Cardiac fibroblast (primary cell): ENCODE measurements at regions not wholly inside any gene's neighbourhood (a gene's known extent, or its start where the extent isn't known, plus 50 kb on each side); places are given as distances from the start of the nearest gene placed in this dataset.
A peak's percentile ranks its signal among the peaks of the same experiment; 100 is the strongest.

ENCODE experiments used
- DNase-seq, 2 donors: peaks; one replicate each; pipeline versions ENCODE4 v3.0.0 to v3.0.0-alpha.2; 2010; ENCODE audit warnings: low read depth in 2 of 2
- H3K4me3 ChIP-seq, 2 donors: replicated peaks in 1 of 2; 1 replicate in 1 of 2; 2 replicates in 1 of 2; pipeline ENCODE4 v1.5.1; 2011; ENCODE audit warnings: low read depth in 2 of 2, low read length in 2 of 2, mild to moderate bottlenecking in 2 of 2, moderate library complexity in 1 of 2
- CTCF ChIP-seq: IDR thresholded peaks from one replicate; pipeline ENCODE4 v1.5.1; 2011; ENCODE audit warnings: low read depth, mild to moderate bottlenecking, low read length, inconsistent platforms

DNA sequence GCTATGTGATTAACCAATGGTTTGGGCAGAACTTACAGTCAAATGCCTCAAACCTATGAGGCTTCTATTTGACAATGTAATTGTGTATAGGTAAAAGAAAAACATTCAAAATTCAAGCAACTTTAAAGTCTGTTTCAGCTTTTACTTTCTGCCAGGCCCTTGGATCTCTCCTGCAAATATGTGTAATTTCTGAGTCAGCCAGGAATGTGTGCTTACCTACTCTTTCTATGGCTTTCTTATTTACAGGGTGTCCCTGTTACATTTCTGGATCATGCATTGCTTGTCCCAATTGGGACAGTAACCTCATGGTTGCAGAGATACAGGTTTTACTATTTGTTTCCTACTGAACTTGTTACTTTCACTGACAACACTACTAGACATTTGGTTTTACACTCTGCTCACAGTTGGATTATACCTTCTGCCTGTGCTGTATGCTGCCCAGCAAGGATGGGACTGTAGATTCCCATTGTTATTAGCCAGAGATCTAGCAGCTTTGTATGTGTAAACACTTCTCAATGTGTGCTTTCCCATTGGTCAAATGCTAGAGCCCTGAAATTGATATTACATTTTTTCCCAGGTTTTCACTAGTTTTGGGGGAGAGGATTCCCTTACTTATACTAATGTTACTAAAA lies 355.3 kb downstream of the ARL4A start:
- DNase-seq = peak in 1 of 2 donors; percentile 49
- TF ChIP-seq CTCF = no peak

DNA sequence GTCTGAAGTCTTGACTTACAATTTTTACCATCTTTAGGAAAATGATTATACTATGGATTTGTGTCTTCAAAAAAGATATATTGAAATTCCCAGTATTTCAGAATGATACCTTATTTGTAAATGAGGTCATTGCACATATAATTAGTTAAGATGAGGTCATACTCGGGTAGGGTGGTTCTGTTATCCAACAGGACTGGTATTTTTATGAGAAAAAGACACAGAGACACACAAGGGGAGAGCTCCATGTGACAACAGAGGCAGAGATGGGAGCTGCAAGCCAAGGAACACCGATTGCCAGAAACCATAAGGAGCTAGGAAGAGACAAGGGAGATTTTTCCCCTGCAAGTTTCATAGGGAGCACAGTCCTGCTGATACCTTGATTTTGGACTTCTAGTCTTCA lies 356.9 kb downstream of the ARL4A start:
- H3K4me3 ChIP-seq = no peak overlapping the region
- TF ChIP-seq CTCF = no peak
- no peak for DNase-seq

More for the DNA sequence above, 355.3 kb downstream of the ARL4A start:
- no peak overlapping the region for H3K4me3 ChIP-seq

- no peak for TF ChIP-seq CTCF
- no peak overlapping the region for H3K4me3 ChIP-seq
- no peak for DNase-seq
Observed at GRCh38 chr7:13047061-13047460, 359.6 kb downstream of the ARL4A start.

DNA sequence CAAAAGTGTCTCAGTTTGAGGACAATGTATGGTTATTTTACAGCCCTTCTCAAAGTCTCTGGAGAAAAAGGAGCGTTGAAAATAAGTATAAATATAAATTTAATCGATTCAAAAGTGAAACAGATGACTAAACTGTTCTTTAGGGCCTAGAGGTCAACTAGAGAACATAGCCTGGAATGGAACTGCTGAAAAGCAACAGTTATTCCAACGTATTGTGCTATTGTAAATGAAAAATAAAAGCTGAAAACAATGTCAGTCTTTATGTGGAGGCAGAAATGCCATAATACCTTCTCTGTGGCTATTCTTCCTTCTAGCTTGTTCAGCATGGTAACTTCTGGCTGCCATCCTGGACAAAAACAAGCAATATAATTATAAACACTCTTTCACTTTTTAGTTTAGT lies 362.5 kb downstream of the ARL4A start:
- no peak for DNase-seq
- TF ChIP-seq CTCF = no peak
- no peak overlapping the region for H3K4me3 ChIP-seq

DNA sequence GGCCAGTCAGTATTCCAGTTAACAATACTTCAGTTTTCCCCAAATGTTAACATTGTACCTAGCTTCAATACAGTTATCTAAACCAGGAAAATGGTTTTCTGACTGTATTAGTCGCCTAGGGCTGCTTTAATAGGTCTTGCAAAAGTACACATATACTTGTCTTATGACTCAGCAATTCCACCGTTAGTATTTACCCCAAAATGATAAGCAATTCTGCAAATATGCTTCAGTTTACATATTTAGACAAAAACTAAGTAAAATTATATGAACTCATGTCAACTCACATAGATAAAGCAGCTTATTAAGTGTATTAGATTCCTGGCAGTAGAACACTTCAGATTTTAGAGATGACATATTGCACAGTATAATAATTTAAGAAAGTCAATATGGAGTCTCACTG lies 363.3 kb downstream of the ARL4A start:
- no peak for TF ChIP-seq CTCF
- H3K4me3 ChIP-seq = no peak overlapping the region
- DNase-seq = peak; percentile 83

GRCh38 chr7:13055732-13056368 lies 368.4 kb downstream of the ARL4A start:
- TF ChIP-seq CTCF = no peak
- H3K4me3 ChIP-seq = no peak overlapping the region

More at GRCh38 chr7:13055732-13056368, 368.4 kb downstream of the ARL4A start:
- no peak for DNase-seq
